ENCODE measurements at regions not wholly inside any gene's neighbourhood (a gene's known extent, or its start where the extent isn't known, plus 50 kb on each side); places are given as distances from the start of the nearest gene placed in this dataset.

- no peak for TF ChIP-seq POLR2AphosphoS5 (IDR thresholded peaks at IDR 0.05; ENCODE audit: low read depth, low read length)
- TF ChIP-seq POLR2A (IDR thresholded peaks at IDR 0.05; ENCODE audit: low read depth, low read length), result no peak
Measured at GRCh38 chr15:36004891-36005490, 459.0 kb upstream of the DPH6 start.
